ENCODE measurements at regions not wholly inside any gene's neighbourhood (a gene's known extent, or its start where the extent isn't known, plus 50 kb on each side); places are given as distances from the start of the nearest gene placed in this dataset.

- DNase-seq: no peak
These were observed 115.0 kb upstream of the ZNF507 start for GRCh38 chr19:32230441-32230840.

- no peak for DNase-seq
These were observed 114.4 kb upstream of the ZNF507 start for GRCh38 chr19:32231020-32231419.

GRCh38 chr19:32231691-32232090 is 113.7 kb upstream of the ZNF507 start:
- DNase-seq: no peak

GRCh38 chr19:32232449-32232848 is 113.0 kb upstream of the ZNF507 start:
- DNase-seq: no peak

- no peak for DNase-seq
These were observed 112.3 kb upstream of the ZNF507 start for GRCh38 chr19:32233091-32233490.

GRCh38 chr19:32233885-32234284 is 111.5 kb upstream of the ZNF507 start:
- no peak for DNase-seq

GRCh38 chr19:32234663-32235217 is 110.7 kb upstream of the ZNF507 start:
- DNase-seq: no peak

GRCh38 chr19:32238076-32238475 is 107.3 kb upstream of the ZNF507 start:
- DNase-seq: no peak

GRCh38 chr19:32240316-32240715 is 105.1 kb upstream of the ZNF507 start:
- DNase-seq: no peak

- no peak for DNase-seq
These were observed 104.1 kb upstream of the ZNF507 start for GRCh38 chr19:32241306-32241705.

GRCh38 chr19:32241932-32242710 is 103.3 kb upstream of the ZNF507 start:
- DNase-seq: no peak

- no peak for DNase-seq
These were observed 99.4 kb upstream of the ZNF507 start for GRCh38 chr19:32246006-32246405.

GRCh38 chr19:32251634-32252332 is 93.6 kb upstream of the ZNF507 start:
- DNase-seq: no peak

GRCh38 chr19:32252333-32252669 is 93.1 kb upstream of the ZNF507 start:
- DNase-seq: no peak

GRCh38 chr19:32253683-32254508 is 91.5 kb upstream of the ZNF507 start:
- no peak for DNase-seq

GRCh38 chr19:32254509-32254890 is 90.9 kb upstream of the ZNF507 start:
- DNase-seq: no peak

GRCh38 chr19:32255536-32256295 is 89.7 kb upstream of the ZNF507 start:
- no peak for DNase-seq

- no peak for DNase-seq
These were observed 89.0 kb upstream of the ZNF507 start for GRCh38 chr19:32256341-32256975.

- no peak for DNase-seq
These were observed 87.9 kb upstream of the ZNF507 start for GRCh38 chr19:32257326-32258073.

- DNase-seq: no peak
These were observed 87.2 kb upstream of the ZNF507 start for GRCh38 chr19:32258167-32258566.

- no peak for DNase-seq
These were observed 80.8 kb upstream of the ZNF507 start for GRCh38 chr19:32264568-32264967.

Measured in NCI-H146 (cell line).